ENCODE measurements at regions not wholly inside any gene's neighbourhood (a gene's known extent, or its start where the extent isn't known, plus 50 kb on each side); places are given as distances from the start of the nearest gene placed in this dataset.

GRCh38 chr12:131346555-131347344, 364.1 kb upstream of the SFSWAP start:
- DNase-seq: no peak

DNA sequence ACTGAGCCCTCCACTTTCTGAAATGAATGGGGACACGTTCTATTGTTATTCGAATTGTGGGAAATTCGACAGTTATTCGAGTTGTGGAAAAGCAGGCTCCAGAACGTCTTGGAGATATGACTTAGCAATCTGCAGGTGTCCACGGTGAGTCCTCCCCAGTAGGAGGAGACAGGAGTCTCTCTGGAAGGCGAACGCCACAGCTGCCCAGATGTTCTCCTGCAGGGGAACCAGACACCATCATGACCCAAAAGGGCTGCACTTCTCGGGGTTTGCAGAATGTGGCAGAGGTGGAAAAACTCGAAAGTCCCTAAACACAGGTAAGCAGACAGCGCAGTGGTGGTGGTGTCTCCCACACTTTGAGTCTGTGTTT, 363.6 kb upstream of the SFSWAP start:
- no peak for DNase-seq

- no peak for DNase-seq
These were observed 363.2 kb upstream of the SFSWAP start for GRCh38 chr12:131347732-131348131.

GRCh38 chr12:131348231-131348630, 362.7 kb upstream of the SFSWAP start:
- DNase-seq: peak; percentile 20

DNA sequence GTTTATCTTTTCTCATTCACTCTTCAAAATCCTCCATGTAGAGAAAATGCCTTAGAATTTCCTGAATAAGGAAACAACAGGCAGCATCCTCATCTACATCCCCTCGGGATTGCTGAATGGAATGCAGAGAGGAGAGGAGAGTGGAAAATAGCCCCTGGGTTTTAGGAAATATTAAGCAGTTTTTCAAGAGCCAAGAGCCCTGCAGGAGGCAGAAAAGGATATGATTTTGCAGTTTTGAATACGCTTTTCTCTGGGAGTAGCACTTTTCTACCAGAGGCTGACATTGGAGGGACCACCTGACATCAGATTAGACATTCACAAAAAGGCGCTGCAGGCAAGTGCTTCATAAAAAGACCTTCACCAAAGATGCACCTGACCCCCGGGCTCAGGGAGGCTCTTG, 362.2 kb upstream of the SFSWAP start:
- peak; percentile 70 for DNase-seq

DNA sequence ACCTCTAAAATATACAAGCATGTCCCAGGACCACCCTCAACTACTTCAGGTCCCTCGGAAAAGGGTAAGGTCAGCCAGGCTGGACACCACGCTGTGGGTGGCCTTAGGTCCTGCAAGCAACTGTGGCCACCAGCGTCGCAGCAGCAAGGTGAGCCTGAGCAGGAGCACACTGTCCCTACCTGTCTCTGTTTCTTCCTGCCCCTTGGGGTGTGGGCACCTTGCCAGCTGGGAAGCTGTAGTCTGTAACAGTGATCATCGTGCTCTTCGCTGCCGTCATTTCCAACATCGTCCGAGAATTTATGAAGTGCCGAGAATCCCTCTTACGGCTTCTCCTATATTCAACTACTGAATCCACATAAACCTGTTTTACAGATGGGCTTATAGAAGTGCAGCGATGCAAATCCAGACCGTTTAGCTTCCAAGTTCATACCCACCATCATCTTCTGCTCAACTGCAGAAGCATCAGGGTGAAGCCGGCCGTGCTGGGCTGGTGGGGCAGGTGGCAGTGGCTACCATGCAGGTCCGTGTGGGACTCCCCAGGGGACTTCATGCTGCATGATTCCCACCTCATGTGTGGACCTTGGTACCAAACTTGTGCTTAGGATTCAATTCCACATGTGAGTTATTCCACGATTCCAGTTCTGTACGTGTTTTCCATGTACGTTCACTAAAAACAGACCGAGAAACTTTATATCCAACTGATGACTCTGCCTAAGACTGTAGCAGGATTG, 361.3 kb upstream of the SFSWAP start:
- DNase-seq: no peak

- DNase-seq: no peak
These were observed 360.0 kb upstream of the SFSWAP start for GRCh38 chr12:131350943-131351318.

- DNase-seq: peak; percentile 79
These were observed 359.4 kb upstream of the SFSWAP start for GRCh38 chr12:131351319-131352028.

DNA sequence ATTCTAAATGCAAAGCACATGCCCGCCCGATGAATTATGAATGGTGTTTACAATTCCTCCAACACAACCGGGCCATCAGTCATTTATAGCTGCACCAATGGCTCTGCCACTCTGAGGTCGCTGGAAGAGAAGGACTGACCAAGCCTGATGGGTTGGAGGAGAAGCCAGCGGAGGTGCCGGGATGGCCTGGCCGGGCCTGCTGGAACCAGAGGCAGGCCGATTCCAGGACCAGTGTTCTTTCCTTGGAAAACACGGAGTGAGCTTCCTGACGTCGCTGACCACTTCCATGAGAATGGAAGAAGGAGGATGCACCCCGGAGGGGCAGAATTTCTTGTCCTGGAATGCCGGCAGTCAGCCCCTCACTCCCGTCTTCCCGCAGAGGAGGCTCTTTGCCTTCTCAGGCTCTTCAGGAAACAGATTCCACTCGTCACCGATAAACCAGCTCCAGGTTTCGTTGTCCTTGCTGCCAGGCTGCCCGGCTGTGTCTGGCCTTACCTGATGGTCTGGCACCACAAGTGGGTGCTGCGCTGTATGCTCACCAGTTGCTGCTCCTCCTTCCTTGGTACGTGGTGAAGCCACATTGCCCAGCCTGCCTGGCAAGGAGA, 358.5 kb upstream of the SFSWAP start:
- DNase-seq: no peak

DNA sequence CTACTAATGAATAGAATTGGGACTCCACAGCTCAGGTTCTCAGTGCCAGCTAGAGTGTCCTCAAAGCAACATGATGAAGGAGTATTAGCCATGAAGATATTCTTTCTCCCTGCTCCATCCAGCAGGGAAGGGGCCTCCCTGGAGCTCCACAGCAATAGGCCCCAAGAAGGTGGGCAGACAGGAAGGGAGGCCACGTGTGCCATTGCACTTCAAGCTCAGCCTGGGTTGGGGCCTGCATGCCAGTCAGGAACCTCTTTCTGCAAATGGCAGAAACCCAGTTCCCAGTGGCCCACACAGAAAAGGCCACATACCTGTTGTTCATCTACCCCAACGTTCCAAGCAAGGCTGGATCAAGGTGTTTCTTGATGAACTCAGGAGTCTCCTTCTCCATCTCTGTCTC, 357.5 kb upstream of the SFSWAP start:
- DNase-seq: no peak

DNA sequence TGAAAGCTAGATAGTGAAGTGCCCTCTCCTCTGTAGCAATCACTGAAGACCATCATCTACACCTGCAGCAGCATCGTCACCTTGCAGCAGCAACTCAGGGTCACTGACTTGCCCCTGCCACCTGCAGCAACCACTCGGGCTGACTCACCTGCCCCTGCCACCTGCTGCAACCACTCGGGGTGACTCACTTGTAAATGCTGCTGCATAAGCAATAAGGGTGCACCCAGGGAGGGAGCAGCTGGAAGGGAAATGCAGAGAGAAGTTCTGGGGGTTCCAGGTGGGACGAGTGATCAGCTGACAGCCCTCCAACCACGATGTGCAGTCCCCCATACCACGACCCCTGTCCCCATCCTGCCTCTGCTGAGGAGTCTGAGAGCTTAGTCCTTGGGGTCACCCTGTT, 357.1 kb upstream of the SFSWAP start:
- DNase-seq: no peak

DNA sequence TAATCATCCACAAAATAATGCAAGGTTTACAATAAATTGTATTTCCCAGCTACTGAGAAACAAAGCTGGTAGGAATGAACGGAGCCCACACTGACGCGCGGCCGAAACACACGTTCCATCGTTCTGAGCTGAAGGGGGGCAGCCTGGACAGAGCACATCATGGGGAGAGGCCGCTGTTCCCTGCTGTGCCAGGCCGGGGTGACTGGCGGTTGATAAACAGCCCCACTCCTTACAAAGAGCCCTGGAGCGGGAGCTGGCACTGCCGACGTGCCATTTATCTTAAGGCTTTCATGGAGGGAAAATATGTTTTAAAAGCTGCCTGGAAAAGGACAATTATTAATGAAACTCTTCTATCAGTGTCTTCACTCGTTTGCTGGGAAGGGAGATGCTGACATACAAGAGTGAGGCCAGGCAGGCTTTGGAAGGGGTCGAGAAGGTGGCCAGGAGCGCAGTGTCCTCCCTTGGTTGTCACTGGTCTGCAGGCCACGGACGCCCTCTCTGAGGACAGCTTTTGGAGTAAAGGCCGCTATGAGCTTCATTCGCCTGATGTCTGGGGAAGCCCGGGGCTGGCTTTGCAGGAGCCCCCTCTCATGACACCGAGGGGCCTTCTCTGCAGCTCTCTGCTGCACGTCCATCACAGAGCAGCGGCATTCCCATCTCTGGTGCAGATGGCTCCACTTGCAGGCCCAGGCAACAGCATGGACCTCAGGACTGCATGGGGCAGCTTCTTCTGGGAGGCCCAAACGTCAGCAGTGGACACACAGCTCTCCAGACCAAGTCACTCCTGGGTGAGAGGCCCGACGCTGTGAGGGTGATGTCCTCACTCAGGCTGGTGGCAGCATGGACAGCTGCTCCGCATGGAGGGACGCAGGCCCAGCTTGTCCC, 355.3 kb upstream of the SFSWAP start:
- no peak for DNase-seq

- DNase-seq: no peak
These were observed 354.3 kb upstream of the SFSWAP start for GRCh38 chr12:131356485-131357184.

GRCh38 chr12:131357185-131357747, 353.6 kb upstream of the SFSWAP start:
- DNase-seq: no peak

GRCh38 chr12:131357920-131358319, 353.0 kb upstream of the SFSWAP start:
- DNase-seq: peak; percentile 65

DNA sequence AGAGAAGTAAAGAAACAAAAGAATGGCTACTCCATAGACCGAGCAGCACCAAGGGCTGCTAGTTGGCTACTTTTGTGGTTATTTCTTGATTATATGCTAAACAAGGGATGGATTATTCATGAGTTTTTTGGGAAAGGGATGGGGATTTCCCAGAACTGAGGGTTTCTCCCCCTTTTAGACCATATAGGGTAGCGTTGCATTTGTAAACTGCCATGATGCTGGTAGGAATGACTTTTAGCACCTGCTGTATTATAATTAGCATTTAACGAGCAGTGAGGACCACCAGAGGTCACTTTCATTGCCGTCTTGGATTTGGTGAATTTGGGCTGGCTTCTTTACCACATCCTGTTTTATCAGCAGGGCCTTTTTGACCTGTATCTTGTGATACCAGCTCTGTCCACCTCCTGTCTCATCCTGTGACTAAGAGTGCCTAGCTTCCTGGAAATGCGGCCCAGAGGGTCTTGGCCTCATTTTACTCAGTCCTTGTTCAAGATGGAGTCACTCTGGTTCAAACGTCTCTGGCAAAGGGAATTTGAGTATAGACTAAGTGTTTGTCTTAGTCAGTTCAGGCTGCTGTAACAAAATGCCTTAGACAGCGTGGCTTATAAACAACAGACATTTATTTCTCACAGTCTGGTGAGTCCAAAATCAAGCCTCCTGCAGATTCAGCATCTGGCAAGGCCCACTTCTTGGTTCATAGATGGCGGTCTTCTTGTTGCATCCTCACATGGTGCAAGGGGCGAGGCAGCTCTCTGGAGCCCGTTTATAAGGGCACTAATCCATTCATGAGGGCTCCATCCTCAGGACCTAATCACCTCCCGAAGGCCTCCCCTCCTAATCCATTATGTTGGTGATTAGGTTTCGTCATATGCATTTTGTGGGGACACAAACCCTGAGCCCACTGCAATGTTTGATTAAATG, 348.3 kb upstream of the SFSWAP start:
- peak; percentile 61 for DNase-seq

GRCh38 chr12:131363393-131363792, 347.5 kb upstream of the SFSWAP start:
- no peak for DNase-seq

DNA sequence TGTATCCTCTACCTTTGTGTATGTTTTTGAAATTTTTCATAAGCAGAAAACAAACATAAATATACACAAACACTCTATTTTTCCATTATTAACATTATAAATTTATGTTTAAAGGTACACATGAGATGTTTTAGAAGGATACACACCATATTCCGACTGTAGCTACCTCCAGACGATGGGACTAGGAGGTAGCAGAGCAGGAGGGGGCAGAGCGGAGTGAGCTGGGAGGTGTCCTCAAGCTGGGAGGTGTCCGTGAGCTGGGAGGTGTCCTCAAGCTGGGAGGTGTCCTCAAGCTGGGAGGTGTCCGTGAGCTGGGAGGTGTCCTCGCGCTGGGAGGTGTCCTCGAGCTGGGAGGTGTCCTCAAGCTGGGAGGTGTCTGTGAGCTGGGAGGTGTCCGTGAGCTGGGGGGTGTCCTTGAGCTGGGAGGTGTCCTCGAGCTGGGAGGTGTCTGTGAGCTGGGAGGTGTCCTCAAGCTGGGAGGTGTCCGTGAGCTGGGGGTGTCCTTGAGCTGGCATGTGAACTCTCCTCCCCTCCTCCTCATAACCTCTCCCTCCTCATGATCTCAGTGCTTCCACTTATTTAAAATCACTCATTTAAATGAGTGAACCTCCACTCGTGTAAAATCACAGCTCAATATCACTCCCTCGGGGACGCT, 346.9 kb upstream of the SFSWAP start:
- DNase-seq: peak; percentile 26

Measured in hematopoietic multipotent progenitor cell treated with erythropoietin and hydrocortisone succinate and interleukin-3 and kit ligand, for 4 days (in vitro differentiated cells).